NCI-H526 treated with DMSO at 0.1 percent for 48 hours (cell line): ENCODE measurements at regions not wholly inside any gene's neighbourhood (a gene's known extent, or its start where the extent isn't known, plus 50 kb on each side); places are given as distances from the start of the nearest gene placed in this dataset.

Source experiments
- DNase-seq: peaks from one replicate; lab custom pipeline; 2025; lab: John Stamatoyannopoulos, UW

GRCh38 chr14:71709987-71710386 is 222.2 kb upstream of the RGS6 start:
- no peak for DNase-seq

- DNase-seq: no peak
Observed at GRCh38 chr14:71711125-71711524, 221.1 kb upstream of the RGS6 start.

- no peak for DNase-seq
Observed at GRCh38 chr14:71711619-71712018, 220.6 kb upstream of the RGS6 start.

GRCh38 chr14:71712478-71712877 is 219.8 kb upstream of the RGS6 start:
- no peak for DNase-seq

GRCh38 chr14:71713016-71713415 is 219.2 kb upstream of the RGS6 start:
- DNase-seq: no peak

DNA sequence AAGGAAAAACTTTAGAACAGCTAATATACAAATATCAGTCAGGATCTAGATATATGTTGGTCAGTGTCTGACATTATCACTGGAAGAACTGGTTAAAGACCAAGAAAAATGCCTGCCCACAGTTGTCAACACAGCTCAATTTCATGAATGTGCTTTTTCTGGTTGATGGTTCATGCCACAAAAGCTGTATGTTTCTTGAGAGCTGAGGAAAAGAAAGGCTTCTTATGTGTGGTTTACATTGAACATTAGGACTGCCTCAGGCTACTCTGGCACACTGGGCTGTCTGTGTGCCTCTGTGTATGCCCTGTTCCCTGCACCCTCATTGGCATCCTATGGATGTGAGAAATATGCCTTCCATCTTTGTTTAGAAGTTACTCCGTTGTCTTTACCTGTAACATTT is 218.8 kb upstream of the RGS6 start:
- no peak for DNase-seq

DNA sequence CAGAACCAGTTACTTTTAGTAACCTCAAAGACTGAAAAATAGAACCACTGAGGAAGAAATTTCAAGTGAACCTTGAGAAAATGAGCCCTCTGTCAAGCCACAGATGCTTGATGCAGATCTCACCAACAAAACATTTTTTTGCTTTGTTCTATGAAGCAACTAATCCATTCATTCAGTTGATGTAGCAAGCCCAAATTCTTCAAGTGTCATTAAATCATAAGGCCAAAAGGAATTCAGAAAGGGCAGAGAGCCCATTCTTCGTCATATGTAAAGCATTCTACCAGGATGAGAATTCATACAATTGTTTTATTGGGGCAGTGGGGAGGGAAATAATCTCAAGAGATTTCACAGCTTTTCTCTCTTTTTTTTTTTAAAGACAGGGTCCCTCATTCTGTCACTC is 218.0 kb upstream of the RGS6 start:
- no peak for DNase-seq

DNA sequence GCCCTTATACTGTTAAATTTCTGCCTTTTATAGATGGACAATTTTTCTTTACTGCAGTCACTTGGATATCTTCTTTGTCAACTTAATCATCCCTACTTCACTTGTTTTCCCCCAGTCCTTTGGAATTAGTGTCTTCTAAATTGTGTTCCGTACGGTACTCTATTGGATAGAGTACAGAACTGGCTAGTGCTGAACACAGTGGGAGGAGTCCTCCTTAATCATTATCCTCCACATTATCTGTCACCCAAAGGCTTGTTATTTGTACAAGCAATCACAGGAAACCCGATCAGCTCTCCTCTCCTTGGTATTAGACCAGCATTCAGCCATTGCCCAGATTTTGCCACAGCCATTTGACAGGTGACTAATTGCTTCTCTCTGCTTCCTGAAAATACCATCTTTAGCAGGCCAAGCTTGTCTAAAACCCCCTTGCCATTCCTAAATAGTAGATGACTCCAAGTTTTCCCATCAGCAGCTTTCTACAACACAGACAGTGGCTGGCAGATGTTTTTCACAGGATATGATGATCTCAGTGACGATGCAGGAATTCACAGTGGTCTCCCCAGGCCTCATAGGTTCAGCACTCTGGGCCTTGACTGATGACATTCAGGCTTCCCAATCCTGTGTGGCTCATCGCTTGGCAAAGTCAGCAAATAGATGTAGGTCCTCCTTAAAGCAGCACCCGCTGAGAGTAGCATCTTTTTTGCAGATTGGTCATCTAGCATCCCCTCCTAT is 216.0 kb upstream of the RGS6 start:
- DNase-seq: no peak

DNA sequence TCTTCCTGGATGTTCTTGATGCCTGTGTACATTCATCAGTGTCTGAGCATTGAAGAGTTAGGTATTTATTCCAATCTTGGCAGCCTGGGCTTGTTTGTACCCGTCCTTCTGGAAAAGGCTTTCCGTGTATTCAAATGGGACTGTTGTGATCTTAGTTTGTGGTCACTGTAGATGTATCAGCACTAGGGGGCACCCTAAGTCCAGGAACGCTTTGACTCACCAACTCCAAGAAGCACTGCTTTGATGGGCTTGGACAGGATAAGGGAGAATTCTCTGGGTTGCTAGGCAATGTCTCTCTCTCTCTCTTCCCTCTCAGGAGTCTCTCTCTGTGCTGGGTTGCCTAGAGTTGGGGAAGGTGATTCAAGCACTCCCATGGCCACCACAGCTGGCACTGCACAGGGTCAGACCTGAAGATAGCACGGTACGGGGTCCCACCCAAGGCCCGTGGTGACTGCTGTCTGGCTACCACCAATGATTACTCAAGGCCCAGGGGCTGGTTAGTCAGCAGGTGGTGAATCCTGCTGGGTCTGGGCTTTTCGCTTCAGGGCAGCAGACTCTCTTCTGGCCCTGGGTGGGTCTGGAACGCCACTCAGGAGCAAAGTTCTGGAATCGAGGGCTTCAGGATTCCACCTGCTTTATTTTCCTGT is 211.1 kb upstream of the RGS6 start:
- peak; percentile 47 for DNase-seq

GRCh38 chr14:71721791-71722190 is 210.4 kb upstream of the RGS6 start:
- no peak for DNase-seq

DNA sequence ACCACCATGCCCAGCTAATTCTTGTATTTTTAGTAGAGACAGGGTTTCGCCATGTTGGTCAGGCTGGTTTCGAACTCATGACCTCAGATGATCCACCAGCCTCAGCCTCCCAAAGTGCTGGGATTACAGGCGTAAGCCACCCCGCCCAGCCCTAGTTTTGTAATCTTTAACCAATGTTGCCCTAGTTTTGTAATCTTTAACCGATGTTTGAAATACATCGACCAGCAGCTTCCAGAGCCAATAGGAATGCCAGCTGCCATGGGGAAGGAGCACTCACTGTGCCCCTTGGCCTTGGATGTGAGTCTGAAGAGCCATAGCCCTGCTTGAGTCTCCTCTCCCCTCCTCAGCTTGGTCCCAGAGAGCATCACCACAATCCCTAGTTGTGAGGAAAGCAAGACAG is 209.3 kb upstream of the RGS6 start:
- no peak for DNase-seq

DNA sequence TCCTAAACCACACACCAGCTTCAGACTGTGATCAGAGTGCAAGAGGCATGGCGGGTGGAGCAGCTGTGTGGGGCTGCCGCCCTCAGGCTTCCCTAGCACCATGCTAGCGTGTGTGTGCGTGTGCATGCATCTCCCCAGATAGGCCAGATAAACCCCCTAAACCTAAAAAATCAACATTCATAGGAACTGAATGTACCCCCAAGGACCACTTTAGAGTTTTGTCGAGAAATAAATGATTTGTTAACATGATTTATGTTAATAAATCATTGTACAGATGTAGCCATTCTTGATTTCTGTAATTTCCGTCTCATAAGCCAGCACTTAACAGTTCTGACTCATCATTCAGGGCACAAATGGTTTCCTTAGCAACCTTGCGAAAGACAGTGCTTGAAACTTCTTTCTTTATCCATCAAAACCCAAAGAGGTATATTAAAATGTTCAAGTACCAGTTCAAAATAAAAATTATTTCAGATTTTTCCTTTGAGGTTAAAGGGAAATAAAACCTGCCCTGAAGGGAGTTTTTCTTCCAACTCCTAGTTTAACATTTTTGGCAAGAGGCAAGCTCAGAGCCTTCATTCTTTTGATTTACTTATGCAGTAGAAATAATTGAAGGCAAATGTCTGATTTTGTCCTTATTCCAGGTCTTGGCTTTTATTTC is 206.2 kb upstream of the RGS6 start:
- DNase-seq: no peak

GRCh38 chr14:71726580-71727021 is 205.6 kb upstream of the RGS6 start:
- DNase-seq: no peak

GRCh38 chr14:71728386-71728785 is 203.8 kb upstream of the RGS6 start:
- no peak for DNase-seq

GRCh38 chr14:71729596-71729995 is 202.6 kb upstream of the RGS6 start:
- DNase-seq: no peak

DNA sequence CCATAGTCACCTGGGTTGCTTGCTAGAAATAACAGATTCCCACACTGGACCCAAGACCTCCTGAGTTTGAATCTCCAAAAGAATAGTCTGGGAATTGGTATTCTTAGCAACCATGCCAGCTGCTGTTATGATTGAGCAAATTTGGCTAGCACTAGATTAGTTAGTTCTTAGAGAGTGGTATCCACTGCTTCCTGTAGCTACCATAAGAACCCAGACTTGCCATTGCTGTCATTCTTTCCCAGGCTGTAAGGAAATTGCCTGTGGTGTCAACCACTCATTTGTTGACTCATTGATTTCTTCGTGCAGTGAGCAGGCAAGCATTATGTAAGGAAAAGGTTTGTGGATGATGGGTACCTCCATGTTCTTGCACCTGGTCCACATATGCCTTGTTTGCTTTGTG is 201.8 kb upstream of the RGS6 start:
- no peak for DNase-seq

DNA sequence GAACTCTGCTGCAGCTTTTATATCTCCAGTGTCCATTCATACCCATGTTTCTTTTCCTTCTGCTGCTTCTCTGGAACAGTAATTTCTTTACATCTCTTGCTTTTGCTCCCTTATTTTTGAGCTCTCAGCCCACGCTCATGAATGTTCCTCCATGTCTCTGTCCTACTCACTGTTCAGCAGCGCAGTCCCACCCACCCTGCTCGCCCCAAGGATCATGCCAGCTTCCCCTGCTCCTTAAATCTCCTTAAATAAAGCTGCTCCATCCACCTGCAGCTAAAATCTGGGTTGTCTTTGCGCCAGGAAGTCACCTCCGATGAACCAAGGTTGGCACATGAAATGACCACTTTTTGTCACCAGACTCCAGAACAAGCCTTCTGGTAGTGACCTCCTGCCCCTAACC is 201.1 kb upstream of the RGS6 start:
- DNase-seq: no peak

- DNase-seq: no peak
Observed at GRCh38 chr14:71733210-71733883, 198.9 kb upstream of the RGS6 start.

DNA sequence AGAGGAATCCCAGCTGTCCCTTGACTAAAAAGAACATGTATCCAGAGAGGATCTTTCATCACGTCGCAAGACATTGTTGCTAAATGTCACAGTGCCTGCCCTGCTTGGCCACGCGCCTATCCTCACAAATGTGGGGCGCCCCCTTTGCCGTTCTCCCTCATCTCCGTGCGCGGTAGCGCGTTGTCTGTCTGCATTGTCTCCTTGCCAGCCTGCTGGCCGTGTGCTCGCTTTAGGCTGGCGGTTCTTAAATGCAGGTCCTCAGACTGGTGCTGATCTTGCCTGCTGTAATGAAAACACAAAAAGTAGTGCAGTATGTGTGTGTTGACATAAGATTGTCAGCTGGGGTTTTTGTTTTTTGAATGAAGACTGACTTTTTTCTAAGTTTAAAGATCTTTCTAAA is 198.2 kb upstream of the RGS6 start:
- no peak for DNase-seq

DNA sequence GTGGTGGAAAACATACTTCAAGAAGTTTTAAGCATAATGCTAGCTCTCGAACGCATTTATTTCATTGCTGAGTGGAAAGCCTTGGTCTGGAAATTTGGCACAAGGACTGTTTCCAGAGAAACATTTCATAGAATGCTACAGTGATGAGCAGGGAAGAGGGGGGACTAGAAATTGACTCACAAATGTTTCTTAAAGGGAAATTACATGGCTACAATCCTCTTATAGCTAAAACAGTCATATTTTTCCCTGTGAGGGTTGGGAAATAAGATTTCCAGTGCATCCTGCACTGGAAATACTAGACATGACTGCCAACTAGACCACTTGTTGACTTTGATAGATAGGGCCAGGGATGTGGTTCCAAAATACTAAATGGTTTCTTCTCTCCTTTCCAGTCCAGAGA is 197.3 kb upstream of the RGS6 start:
- no peak for DNase-seq

- DNase-seq: no peak
Observed at GRCh38 chr14:71737760-71738159, 194.5 kb upstream of the RGS6 start.

- no peak for DNase-seq
Observed at GRCh38 chr14:71739273-71739990, 192.8 kb upstream of the RGS6 start.
